Activated CD4-positive, alpha-beta T cell treated with anti-CD3 and anti-CD28 coated beads for 48 hours (primary cell): ENCODE measurements at regions not wholly inside any gene's neighbourhood (a gene's known extent, or its start where the extent isn't known, plus 50 kb on each side); places are given as distances from the start of the nearest gene placed in this dataset.

Experiments used
- DNase-seq: peaks from one replicate; pipeline ENCODE4 v3.0.0-alpha.2; 2020

DNA sequence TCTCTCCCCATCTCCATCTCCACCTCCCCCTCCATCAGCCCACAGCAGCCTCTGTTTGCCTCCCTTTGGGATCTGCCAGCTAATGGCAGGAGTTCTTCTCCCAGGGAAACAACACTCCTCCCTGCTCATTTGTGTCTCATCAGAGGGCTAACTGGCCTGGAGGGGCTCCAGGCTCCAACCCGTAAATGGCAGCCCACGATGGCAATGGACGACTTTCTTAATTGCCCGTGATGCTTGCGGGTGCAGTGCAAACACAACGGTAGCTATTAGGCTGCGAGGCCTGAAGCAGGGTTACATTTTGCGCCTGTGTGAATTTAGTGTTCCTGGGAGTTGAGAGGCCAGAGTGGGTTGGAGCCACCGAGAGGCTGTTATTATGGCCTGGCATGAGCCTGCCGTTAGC, 285.1 kb downstream of the TNS1 start:
- DNase-seq, result no peak

DNA sequence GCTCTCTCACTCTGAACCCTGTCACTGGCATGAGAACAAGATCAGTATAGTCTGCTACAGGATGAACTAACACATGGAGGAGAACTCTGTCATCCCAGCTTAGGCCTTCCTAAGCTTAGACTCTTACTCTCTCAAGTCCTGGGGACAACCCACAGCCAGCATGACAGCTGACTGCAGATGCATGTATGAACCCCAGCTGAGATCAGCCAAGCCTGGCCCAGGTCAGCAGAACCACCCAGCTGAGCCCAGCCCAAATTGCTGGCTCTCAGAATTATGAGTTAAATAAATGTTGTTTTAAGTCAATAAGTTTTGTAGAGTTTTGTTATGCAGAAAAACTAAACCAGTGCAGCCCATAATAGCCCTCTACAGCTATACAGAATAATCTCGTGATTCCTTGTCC, 287.3 kb downstream of the TNS1 start:
- DNase-seq, result no peak

DNA sequence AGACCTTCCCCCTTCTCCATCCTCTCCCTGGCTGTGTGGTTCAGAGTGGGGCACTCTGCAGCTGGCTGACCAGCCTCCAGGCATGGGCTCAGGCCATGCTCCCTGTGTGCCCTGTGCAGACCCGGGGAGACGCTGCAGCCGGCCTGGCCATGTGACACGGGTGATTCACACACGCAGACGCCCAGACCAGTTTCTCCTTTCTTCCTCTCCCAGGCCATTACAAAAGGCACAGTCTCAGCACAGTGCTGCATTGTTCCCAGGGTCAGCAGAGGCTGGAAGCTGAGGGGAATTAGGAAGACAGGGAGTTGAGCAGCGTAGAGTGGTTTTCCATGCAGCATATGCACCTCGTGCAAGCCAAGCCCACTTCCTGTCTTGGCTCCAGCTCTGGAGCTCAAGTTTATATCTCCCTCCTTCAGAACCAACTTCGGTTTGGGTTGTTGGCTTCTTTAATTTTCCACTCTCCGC, 288.5 kb downstream of the TNS1 start:
- no peak for DNase-seq

DNA sequence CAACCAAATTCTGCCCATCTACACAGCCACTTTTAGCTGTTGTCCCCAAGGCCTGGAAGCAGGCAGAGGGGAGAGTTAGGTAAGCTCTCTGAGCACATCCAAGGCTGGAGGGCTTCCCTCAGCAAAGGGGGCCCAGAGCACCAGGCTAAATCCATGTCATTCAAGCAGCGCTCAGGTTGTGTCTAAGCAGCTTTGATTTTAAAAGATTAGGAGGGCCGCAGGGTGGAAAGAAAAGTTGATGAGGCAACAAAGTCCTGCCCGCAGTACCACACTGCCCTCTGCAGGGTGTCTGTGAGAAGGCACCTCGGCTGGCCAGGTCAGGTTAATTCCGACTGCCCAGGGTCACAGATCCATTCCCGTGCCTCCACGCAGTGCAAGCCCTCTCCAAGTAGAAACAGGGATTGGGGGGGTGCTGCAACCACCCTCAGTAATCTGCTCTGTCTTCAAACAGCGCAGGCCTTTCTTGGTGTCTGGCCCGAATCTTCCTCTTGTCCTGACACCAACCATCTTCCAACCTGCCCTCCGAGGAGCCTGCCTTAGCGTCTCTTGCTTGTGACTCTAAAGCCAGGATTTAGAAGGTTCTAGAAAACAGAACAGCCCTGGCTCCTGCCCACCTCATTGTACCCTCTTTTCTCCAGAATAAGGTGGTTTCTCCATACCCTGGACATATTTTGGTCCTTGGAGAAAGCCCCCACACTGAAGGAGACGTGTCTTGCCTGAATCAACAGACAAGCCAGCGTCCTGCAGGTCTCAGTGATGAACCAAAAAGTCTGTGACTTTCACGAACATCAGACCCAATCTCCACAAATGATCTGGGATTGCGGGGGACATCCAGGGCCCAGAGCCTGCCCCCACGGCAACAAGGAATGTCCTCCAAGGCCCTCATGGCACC, 289.2 kb downstream of the TNS1 start:
- peak; percentile 85 for DNase-seq

DNA sequence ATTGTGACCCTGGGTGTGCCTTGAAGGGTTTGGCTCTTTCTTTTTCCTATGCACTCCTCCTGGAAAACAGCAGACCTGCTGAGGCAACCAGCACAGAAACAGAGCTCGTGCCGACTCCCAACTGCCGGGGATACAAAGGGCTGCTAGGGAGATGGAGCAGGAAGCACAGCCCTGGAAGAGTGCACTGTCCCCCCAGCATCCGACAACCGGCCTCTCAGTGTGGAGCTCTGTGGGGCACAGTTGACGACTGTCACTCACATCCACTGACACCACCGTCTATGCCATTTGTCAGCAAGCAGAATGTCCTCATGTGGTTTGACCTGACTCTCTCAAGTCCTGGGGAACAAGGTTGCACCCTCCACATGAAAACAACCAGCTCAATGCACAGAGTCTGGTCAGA, 290.4 kb downstream of the TNS1 start:
- no peak for DNase-seq

DNA sequence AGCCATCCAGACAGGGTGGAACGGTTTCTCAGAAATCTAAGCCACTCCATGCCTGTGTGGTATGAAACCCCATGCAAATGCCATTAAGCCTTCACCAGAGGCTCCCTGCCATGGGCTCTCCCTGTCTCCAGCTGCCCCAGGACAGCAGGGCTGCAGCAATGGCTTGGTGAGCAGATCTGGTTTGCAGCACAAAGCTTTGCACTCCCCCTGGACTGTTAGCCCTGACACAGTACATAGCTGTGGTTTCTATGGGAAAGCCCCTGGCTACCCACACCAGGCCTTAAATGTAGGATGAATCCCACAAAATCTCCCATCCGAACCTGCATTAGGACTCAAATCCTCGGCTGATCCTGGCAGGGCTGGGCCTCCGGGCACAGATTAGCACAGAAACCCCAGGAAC, 291.6 kb downstream of the TNS1 start:
- DNase-seq, result no peak

DNA sequence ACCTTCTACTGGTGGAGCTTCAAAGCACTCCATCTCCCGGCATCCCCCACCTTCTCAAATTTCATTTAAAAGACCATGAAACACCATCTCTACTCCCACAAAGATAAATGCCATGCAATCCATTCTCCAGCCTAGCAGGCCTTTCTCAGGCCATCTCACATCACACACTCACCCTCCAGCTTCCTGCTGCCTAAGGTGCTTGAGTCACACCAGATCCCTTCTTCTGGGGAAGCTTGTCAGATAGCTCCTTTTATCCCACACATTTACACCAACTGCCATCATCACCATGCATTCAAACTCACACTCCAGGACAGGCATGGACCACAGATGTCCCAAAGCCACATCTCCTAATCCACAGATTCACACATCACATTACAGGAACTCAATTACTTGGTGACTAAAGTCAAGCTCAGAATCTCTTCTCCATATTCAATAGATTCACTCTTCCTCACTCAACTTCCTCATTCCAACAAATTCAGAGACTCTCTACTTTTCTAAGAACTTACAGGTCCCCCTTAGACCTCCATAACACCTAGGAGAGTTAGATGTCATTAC, 292.5 kb downstream of the TNS1 start:
- DNase-seq, result no peak

DNA sequence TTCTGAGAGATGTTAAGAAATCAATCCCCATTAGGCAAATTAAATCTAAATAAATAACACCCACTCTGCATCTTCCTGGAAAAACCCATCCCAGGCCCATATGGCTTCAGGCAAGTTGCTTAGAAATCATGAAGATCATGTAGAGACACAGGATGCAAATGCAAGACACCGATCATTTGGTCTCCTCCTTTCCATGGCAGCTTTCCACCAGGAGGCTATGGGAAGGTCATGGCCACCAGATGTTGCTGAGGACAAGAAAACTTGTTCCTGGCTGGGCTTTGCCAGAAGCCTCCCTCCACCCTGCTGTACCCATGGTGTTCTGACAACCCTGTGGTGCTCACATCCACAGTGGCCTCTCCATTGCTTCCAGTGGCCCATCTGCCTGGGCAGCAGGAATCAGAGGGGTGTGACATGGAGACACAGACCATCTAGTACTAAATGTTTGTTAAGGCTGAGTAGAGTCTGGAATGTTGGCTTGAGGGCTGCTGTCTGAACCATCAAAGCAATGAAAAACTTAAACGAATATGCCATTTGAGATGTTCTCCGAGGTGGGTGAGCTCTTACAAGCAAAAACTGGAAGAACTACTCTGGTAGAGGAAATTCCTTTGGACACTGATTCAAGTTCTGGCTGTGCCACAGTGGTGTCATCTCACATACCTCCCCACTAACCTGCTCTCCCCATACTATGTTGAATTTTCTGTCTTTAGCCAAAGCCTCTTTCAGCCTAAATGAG, 293.2 kb downstream of the TNS1 start:
- no peak for DNase-seq

DNA sequence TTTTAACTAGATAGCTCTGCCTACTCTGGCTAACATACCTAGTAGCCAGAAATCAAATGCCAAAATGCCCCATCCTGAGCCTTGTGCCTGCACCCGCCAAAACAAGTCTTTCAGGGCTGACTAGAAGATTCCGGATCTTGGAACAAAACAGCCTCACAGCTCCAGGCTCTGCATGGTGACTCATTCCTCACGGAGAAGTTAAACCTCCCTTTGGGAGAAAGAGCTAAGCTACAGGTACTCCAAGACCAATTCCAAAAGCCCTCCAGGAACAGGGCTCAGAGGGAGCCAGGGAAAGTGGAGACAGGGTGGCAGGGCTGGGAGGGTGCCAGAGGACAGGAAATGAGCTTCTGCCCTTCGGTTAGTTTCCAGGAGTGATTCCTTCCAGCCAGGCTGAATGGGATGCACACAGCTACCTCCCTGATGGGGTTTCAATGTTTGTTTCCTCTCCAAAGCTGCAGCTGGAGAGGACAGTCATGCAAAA, 295.6 kb downstream of the TNS1 start:
- DNase-seq, result no peak

DNA sequence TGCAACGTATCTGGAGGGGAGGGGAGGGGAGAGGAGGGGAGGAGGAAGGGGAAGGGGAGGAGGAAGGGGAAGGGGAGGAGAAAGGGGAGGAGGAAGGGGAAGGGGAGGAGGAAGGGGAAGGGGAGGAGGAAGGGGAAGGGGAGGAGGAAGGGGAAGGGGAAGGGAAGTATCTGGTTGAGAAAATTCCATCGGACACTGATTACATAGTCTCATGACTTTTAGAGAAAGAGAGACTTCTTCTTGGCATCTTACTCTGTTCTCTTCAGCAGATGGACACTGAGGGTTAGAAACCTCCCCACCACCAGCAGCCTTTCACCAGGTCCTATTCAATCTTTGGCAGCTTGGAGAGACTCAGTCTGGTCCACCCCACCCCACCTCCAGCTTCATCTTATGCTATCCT, 296.3 kb downstream of the TNS1 start:
- DNase-seq, result no peak

DNA sequence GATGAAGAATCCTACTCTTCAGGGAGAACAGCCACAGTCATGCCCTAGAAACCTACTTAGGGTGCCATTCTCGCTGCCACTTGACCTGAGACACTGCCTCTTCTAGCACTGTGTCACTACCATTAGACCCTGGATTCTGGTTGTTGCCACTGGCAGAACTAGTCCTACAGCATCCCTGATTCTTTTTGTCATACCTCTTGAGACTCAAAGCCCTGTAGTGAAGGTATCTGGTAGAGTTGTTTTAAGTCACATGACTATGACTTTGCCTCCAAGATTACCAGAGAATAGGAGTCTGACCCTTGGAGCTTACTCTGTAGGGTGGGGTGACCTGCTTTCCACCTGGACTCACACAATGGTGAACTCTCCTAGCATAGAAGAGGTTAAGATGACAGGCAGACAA, 296.7 kb downstream of the TNS1 start:
- DNase-seq, result no peak

DNA sequence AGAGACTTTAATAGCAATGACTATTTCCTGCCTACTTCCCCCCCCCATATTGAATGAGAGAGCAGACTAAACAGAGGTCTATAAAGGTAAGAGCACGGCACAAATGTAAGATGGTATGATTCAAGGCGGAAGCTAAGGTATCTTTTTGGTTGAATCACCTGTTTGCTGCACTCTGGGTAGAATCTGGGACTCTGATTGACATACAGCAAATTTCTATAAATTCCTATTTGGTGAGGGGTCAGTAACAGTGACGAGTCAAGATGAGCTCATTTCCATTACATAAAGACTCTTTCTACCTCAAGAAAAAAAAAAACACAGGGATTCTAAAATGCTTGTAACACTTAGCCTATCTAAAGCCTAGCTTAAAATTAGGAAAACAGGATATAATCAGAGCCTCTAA, 297.3 kb downstream of the TNS1 start:
- no peak for DNase-seq

DNA sequence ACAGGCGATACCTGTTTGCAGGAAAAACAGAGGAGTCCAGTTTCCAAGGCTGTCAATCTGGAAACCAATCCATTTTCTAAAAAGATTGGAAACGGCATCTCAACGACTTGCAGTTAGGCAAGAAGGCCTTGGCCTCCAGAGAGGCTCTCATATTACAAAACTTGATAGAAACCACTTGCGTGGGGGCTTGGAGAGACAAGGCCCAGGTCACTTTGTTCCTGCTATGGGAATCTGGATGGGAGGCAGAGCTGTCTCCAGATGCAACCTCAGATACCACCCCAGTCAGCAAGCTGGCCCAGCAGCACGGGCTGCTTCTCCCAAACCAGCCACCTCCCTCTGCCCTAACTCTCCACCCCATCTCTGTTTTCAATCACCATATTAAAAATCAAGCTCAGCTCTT, 298.8 kb downstream of the TNS1 start:
- no peak for DNase-seq

DNA sequence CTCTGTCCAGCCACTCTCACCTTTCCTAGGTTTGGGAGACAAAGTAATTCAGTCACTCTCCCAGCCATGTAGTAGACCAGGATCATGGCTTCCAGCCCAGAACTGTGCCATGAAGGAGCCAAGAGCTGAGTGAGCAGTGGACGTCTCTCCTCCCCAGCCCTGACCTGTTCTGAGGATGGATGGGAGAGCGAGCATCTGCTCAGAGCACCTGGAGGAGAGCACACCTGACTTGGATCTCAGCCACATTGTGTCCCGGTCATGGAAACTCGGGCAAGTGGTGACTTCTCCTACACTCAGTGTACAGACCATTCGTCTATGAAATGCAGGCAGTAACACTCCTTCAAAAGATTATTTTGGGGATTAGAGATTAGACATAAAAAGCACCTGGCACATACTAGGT, 299.7 kb downstream of the TNS1 start:
- no peak for DNase-seq

DNA sequence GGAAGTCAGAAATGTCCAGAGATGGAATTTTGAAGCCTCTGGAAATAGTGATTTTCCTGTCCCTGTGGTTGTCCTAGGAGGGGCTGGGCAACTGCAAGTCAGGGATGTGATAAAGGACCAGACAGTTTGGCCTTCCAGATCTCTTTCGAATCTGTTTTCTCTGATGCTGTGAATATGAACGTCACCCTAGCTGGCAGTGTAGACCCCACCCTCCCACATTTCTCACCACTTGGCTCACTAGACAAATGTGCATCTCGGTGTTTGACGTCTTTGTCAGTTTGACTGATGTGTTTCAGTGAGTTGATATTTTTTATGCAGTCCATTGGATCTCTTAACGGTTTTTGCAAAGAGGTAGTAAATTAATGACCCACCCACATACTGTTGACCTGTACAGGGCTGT, 301.2 kb downstream of the TNS1 start:
- DNase-seq, result no peak

DNA sequence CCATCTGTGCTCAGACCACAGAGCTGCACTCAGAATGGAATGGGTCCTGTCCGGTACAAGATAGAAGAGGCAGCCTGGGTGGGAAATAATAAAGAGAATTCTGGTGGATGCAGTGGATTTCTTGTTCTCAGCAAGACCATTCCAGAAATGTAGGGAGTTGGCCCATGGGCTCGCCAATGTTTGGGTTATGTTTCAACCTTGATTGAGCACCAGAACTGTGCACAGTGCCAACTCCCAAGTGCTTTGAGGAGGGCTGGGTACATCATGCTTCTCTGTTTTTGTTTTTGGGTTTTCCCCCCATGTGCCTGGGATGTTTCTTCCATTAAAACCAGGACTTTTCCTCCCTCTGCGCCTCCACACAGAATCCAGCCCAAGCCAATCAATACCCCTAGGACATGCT, 304.1 kb downstream of the TNS1 start:
- DNase-seq, result no peak

DNA sequence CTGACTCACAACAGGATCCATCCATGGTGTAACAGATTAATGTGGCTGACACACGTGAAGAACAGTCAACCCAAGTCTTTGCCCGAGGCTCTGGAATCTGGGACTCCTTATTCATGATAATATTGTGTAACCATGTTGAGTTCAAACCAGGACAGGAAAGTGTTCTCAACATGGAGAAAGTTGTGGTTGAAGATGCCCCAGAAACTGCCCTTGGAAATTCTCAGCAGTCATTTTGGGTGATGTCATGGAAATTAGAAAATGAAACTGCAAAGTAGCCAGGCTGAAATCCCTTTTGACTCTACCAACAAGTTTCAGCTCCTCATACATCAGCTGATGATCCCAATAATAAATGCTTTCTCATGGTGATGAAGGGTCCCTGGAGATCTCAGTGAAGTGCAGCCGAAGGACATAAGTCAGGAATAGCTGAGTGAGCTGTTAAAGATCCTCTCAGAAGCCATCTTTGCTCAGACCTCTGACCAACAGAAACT, 307.7 kb downstream of the TNS1 start:
- DNase-seq, result no peak

DNA sequence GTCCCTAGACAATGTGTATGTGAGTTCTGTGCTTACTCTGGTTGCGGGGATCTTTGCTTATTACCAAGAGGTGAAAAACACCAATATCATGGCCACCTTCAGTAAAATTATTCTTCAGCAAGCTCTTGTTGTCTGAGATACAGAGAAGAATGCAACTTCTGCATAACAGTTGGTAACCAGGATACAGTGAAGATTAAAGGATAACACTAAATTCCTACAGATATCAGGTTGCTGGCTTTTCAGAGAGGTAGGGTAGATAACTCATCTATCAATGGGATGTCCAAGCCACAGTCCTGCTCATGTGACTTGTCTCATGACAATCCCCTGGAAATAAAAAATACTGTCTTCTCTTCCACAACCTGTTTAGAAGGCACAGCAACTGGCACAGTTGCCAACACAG, 308.5 kb downstream of the TNS1 start:
- no peak for DNase-seq

DNA sequence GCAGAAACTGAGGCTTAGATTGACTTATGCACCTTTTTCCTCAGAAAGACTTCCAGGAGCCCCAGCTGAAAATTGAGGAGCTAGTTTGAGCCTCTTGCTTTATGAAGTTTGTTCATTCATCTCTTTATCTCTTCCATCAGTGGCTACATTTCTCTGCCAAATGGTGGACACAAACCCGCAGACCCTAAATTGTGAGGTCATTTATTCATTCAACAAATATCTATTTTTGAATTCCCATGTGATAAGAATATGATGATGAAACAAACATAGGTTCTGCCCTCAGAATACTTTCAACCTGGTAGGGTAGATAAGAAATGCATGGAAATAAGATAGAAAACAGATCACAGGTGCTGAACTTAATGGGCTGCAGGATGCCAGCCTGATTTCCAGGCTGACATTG, 309.4 kb downstream of the TNS1 start:
- no peak for DNase-seq

DNA sequence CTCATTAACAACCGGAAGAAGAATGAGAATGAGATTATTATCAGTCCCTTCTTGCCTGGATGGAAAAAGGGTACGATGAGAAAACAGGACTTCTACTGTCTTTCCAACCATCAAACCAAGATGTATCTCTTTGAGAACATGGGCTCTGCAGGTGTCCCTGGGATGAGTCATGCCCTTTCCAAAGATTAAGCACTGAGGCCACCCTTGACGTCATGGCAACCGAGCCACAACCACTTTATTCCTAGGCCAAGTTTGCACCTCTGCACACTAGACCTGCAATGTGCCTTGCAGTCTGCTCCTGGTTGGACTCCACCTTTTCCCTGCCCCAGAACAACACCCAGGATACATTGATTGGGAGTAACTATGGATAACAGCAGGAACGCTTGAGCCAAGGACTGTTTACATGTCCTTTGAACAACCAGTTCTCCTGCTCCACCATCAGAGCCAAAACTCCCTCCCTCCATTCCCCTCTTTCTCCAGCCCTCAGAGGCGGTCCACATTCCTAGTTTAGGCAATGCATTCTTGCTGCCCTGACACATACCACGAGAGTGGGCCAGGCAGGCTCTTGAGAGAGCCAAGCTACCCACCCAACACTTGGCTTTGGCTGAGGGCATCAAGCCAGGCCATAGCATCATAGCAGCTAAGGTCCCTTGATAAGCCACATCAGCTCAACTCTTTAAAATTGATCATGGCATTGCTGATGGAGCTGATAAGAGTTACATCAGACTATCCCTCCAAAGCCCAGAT, 310.7 kb downstream of the TNS1 start:
- DNase-seq, result no peak

DNA sequence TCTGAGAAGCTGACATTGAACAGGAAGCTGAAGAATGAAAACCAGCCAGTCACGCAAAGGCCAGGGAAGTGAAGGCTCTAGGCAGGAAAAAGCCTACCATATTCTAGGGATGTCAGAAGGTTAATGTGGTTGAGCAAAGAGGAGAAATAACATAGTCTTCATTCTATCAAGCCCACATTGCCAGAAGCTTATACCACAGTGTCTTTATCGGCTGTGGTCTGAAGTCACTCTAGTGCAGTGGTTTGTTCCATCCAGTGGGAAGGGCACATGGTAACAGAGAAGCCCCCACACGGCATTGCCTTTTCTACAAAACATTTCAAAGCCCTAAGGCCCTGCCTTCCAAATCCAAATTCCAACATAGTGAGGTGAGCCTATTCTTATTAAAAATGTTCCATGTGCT, 311.3 kb downstream of the TNS1 start:
- DNase-seq, result no peak

DNA sequence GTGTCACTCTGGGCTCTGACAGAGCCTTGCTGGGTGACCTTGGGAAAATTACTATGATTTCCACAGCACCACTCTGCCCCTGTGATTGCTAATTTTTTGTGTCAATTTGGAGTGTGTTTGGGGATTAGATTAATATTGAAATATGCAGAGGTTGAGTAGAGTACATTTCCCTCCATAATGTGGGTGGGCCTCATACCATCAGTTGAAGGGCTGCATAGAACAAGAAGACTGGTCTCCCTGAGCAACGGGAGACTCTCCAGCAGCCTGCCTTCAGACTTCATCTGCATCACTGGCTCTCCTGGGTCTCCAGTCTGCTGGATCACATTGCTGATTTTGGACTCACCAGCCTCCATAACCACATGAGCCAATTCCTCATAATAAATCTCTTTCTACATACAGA, 313.7 kb downstream of the TNS1 start:
- DNase-seq, result no peak

DNA sequence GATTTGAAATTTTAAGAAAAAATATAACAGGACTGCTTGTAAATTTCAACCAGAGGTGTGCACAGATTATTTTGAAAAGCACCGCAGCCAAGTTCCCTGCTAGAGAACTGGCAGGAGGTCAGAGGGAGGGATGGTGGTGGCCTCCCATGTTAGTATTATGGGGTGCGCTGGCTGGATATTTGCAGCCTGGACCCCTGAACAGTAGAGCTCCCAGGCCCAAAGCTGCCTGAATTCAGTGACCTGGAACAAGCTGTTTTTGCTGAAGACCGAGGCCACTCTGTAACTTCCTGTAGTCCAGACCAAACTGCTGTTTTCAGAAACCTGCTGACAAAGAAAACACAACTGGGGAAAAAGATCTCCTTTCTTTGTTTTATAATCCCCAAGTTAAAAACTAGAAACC, 314.3 kb downstream of the TNS1 start:
- DNase-seq, result no peak
